ENCODE measurements at regions not wholly inside any gene's neighbourhood (a gene's known extent, or its start where the extent isn't known, plus 50 kb on each side); places are given as distances from the start of the nearest gene placed in this dataset.

DNA sequence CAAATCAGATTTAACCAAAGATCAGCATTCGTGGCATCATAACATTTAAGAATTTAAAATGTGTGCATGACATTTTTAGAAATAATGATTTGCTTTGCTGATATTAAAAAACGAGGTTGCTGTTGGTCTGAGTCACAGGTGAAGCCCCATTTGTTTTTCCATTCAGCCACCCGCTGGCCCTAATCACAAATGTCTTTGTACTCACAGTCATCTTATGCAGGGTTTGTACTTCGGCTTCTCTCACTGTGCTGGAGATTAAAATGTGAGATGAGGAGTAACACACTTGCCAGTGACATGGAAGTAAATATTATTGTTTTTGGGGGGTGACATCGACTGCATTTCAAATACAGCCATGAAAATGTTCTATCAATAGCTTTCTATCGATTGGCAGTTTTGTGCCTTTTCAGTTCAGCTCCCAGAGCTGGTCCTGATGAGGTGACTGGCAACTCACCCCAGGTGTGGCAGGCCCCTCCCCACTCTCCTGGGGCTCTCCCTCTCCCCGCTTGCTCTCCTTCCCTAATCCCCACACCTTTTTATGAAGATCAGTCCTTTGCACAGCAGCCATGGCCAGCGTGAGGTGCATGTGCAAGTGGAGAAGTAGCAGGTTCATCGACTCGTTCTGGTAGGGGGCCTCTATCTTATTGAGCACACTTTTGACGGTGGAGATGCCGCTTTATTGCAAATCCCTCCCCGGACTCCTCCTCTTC, 58.8 kb upstream of the FUCA2 start:
- Mint-ChIP-seq H3K9me3 (ENCODE audit: unreplicated experiment) (no peaks in the 10 kb centered on the region), H3K36me3 (ENCODE audit: unreplicated experiment) (no peaks in the 10 kb centered on the region), H3K27ac (ENCODE audit: unreplicated experiment) (no peak overlapping the region), H3K27me3 (ENCODE audit: unreplicated experiment) (no peaks in the 10 kb centered on the region), H3K4me1 (ENCODE audit: unreplicated experiment) (peaks cover 5% of the 10 kb centered on the region), H3K4me3 (ENCODE audit: unreplicated experiment) (no peak overlapping the region)
- no peak for DNase-seq (ENCODE audit: extremely low spot score, unreplicated experiment)
- TF ChIP-seq, protein P1, sequence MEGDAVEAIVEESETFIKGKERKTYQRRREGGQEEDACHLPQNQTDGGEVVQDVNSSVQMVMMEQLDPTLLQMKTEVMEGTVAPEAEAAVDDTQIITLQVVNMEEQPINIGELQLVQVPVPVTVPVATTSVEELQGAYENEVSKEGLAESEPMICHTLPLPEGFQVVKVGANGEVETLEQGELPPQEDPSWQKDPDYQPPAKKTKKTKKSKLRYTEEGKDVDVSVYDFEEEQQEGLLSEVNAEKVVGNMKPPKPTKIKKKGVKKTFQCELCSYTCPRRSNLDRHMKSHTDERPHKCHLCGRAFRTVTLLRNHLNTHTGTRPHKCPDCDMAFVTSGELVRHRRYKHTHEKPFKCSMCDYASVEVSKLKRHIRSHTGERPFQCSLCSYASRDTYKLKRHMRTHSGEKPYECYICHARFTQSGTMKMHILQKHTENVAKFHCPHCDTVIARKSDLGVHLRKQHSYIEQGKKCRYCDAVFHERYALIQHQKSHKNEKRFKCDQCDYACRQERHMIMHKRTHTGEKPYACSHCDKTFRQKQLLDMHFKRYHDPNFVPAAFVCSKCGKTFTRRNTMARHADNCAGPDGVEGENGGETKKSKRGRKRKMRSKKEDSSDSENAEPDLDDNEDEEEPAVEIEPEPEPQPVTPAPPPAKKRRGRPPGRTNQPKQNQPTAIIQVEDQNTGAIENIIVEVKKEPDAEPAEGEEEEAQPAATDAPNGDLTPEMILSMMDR (IDR thresholded peaks at IDR 0.05): no peak

DNA sequence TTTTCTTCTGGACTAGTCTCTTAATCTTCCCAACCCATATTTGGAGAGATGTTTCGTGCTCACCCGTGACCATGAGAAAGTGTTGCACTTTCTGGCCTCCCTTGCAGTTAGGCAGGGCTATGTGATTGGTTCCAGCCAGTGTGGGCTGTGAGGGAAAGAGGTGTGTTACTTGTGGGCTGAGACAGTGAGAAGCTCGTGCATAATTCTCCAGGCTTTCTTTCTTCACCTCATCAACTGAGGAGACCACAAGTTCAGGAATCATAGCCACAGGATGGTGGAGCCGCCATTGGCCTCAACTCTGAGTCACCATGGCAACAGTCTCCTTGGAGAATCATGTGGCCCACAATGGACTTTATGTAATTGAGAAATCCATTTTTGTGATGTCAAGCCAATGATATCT, 57.5 kb upstream of the FUCA2 start:
- H3K4me1 Mint-ChIP-seq (ENCODE audit: unreplicated experiment): no peaks in the 10 kb centered on the region

DNA sequence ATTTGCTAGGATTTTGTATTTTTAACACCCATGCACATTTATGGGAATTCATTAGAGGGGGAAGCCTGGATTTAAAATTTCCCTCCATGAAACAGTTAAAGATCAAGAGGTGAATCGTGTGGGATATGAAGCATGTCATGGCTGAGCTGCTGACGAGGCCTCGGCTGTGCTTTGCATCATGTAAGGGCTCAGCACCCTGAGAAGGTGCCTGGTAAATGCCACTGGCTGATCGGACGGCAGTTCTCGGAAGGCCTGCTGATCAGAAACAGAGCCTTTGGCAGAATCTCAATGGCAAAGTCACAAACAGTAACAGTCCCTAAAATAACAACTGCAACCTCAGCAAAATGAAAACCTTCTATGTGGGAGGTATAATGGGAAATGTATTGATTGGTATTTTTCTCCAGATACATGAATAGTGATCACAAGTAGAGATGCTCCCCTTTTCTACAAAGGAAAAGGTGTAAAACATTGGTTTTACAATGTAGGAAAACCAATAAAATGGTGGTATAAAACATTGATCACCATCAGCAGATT, 53.0 kb upstream of the FUCA2 start:
- no peaks in the 10 kb centered on the region for H3K9me3 Mint-ChIP-seq (ENCODE audit: unreplicated experiment)
- no peak overlapping the region for H3K27ac Mint-ChIP-seq (ENCODE audit: unreplicated experiment)

More for the DNA sequence above, 57.5 kb upstream of the FUCA2 start:
- H3K27ac Mint-ChIP-seq (ENCODE audit: unreplicated experiment): no peak overlapping the region
- H3K36me3 Mint-ChIP-seq (ENCODE audit: unreplicated experiment): no peaks in the 10 kb centered on the region
- no peaks in the 10 kb centered on the region for H3K27me3 Mint-ChIP-seq (ENCODE audit: unreplicated experiment)
- no peak for DNase-seq (ENCODE audit: extremely low spot score, unreplicated experiment)
- H3K4me3 Mint-ChIP-seq (ENCODE audit: unreplicated experiment): no peak overlapping the region
- TF ChIP-seq, protein P1 (IDR thresholded peaks at IDR 0.05): no peak
- H3K9me3 Mint-ChIP-seq (ENCODE audit: unreplicated experiment): no peaks in the 10 kb centered on the region

DNA sequence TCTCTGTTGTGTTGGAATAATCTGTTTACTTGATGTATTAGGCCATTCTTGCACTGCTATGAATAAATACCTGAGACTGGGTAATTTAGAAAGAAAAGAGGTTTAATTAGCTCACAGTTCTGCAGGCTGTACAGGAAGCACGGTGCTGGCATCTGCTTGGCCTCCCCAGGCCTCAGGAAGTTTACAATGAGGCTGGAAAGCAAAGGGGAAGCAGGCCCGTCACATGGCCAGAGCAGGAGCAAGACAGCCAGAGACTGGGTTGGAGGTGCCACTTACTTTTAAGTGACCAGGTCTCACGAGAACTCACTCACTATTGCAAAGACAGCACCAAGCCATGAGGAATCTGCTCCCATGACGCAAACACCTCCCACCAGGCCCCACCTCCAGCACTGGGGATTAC, 50.6 kb upstream of the FUCA2 start:
- Mint-ChIP-seq H3K4me3 (ENCODE audit: unreplicated experiment) (no peak overlapping the region), H3K27ac (ENCODE audit: unreplicated experiment) (no peak overlapping the region), H3K27me3 (ENCODE audit: unreplicated experiment) (no peaks in the 10 kb centered on the region), H3K4me1 (ENCODE audit: unreplicated experiment) (no peaks in the 10 kb centered on the region), H3K36me3 (ENCODE audit: unreplicated experiment) (peaks cover 2% of the 10 kb centered on the region), H3K9me3 (ENCODE audit: unreplicated experiment) (no peaks in the 10 kb centered on the region)
- no peak for DNase-seq (ENCODE audit: extremely low spot score, unreplicated experiment)
- TF ChIP-seq, protein P1 (IDR thresholded peaks at IDR 0.05): no peak

More for the DNA sequence above, 53.0 kb upstream of the FUCA2 start:
- peaks cover 2% of the 10 kb centered on the region for H3K36me3 Mint-ChIP-seq (ENCODE audit: unreplicated experiment)
- H3K4me1 Mint-ChIP-seq (ENCODE audit: unreplicated experiment): no peaks in the 10 kb centered on the region
- H3K4me3 Mint-ChIP-seq (ENCODE audit: unreplicated experiment): no peak overlapping the region
- DNase-seq (ENCODE audit: extremely low spot score, unreplicated experiment): no peak
- TF ChIP-seq, protein P1 (IDR thresholded peaks at IDR 0.05): no peak
- no peaks in the 10 kb centered on the region for H3K27me3 Mint-ChIP-seq (ENCODE audit: unreplicated experiment)
